GM23248 (cell line): ENCODE measurements at regions not wholly inside any gene's neighbourhood (a gene's known extent, or its start where the extent isn't known, plus 50 kb on each side); places are given as distances from the start of the nearest gene placed in this dataset.

Experiments used
- DNase-seq: peaks from one replicate; pipeline ENCODE4 v3.0.0-alpha.2; 2015
- H2AFZ ChIP-seq: fragments of 200-600 bp; sonication (generic); 2 replicates; pipeline ENCODE4 v1.6.1; 2016; ENCODE audit warnings: antibody characterized with exemption
- H3F3A ChIP-seq: fragments of 200-600 bp; sonication (generic); 2 replicates; pipeline ENCODE4 v1.6.1; 2016; ENCODE audit warnings: mild to moderate bottlenecking, antibody characterized with exemption, mixed run types; ENCODE audit not compliant: insufficient read depth
- H3K27ac ChIP-seq: fragments of 200-600 bp; sonication (generic); 2 replicates; pipeline ENCODE4 v1.5.1; 2016; ENCODE audit warnings: mild to moderate bottlenecking
- H3K27me3 ChIP-seq: fragments of 200-600 bp; sonication (generic); replicated peaks from 2 replicates; pipeline ENCODE4 v1.6.1; 2016; ENCODE audit warnings: mild to moderate bottlenecking; ENCODE audit not compliant: insufficient read depth
- H3K36me3 ChIP-seq: fragments of 200-600 bp; sonication (generic); 2 replicates; pipeline ENCODE4 v1.6.1; 2016; ENCODE audit warnings: low read depth, mild to moderate bottlenecking
- H3K4me1 ChIP-seq: fragments of 200-600 bp; sonication (generic); 2 replicates; pipeline ENCODE4 v1.6.1; 2016; ENCODE audit warnings: mild to moderate bottlenecking; ENCODE audit not compliant: insufficient read depth
- H3K4me2 ChIP-seq: fragments of 200-600 bp; sonication (generic); one replicate; pipeline ENCODE4 v1.6.1; 2016; ENCODE audit warnings: mild to moderate bottlenecking; ENCODE audit not compliant: unreplicated experiment
- H3K4me3 ChIP-seq: fragments of 200-600 bp; sonication (generic); 2 replicates; pipeline ENCODE4 v1.5.1; 2016; ENCODE audit warnings: mild to moderate bottlenecking
- H3K79me2 ChIP-seq: fragments of 200-600 bp; sonication (generic); 2 replicates; pipeline ENCODE4 v1.6.1; 2016; ENCODE audit warnings: mild to moderate bottlenecking; ENCODE audit not compliant: insufficient read depth
- H3K9ac ChIP-seq: fragments of 200-600 bp; sonication (generic); 2 replicates; pipeline ENCODE4 v1.6.1; 2016; ENCODE audit warnings: mild to moderate bottlenecking
- H3K9me2 ChIP-seq: fragments of 200-600 bp; sonication (generic); 2 replicates; pipeline ENCODE4 v1.6.1; 2016; ENCODE audit warnings: mixed run types, mild to moderate bottlenecking, moderate library complexity; ENCODE audit not compliant: insufficient read depth
- H3K9me3 ChIP-seq: fragments of 200-600 bp; sonication (generic); one replicate; pipeline ENCODE4 v1.6.1; 2017; ENCODE audit warnings: low read depth
- H4K20me1 ChIP-seq: fragments of 200-600 bp; sonication (generic); 2 replicates; pipeline ENCODE4 v1.6.0; 2016; ENCODE audit not compliant: insufficient read depth
- EZH2 ChIP-seq: fragments of 200-600 bp; sonication (generic); IDR thresholded peaks from 2 replicates; pipeline ENCODE4 v1.6.1; 2018; ENCODE audit warnings: antibody characterized with exemption, mild to moderate bottlenecking; ENCODE audit not compliant: insufficient read depth, poor library complexity, severe bottlenecking
- EZH2phosphoT487 ChIP-seq: fragments of 200-600 bp; sonication (generic); IDR thresholded peaks from 2 replicates; pipeline ENCODE4 v1.6.1; 2018; ENCODE audit warnings: antibody characterized with exemption, moderate library complexity, mild to moderate bottlenecking, low read depth; ENCODE audit not compliant: insufficient read depth
- WGBS, 2 experiments: methylation state at CpG; one replicate each; pipeline ENCODE4 v1.1.6; 2015 to 2017; ENCODE audit warnings: low lambda C conversion rate in 2 of 2, low coverage in 1 of 2; ENCODE audit errors: missing lambda C conversion rate in 2 of 2; 5-methylcytosine and 5-hydroxymethylcytosine counted together
- in situ Hi-C: fragments of 300-500 bp; cut with MboI; formaldehyde crosslinking; loops from 2 replicates; pipeline ENCODE4 v1.15.0; 2020

GRCh38 chr18:37853706-37854105, 288.1 kb upstream of the CELF4 start:
- no peaks in the 10 kb centered on the region for H3F3A ChIP-seq
- H3K9me2 ChIP-seq: no peaks in the 10 kb centered on the region
- no peak overlapping the region for H2AFZ ChIP-seq
- no peaks in the 10 kb centered on the region for H3K79me2 ChIP-seq
- no peak overlapping the region for H3K4me2 ChIP-seq
- H3K27me3 ChIP-seq: no peaks in the 10 kb centered on the region
- 22 to 24% methylated on average over 3 of the region's 3 CpGs for WGBS, 2 experiments
- H3K4me1 ChIP-seq: no peaks in the 10 kb centered on the region
- no peak overlapping the region for H3K4me3 ChIP-seq
- H4K20me1 ChIP-seq: no peaks in the 10 kb centered on the region
- no peaks in the 10 kb centered on the region for H3K36me3 ChIP-seq
- no peaks in the 10 kb centered on the region for H3K9me3 ChIP-seq
- TF ChIP-seq EZH2: no peak
- TF ChIP-seq EZH2phosphoT487: no peak
- DNase-seq: no peak
- in situ Hi-C loops: no loop called here
- H3K27ac ChIP-seq: no peak overlapping the region
- H3K9ac ChIP-seq: no peak overlapping the region

GRCh38 chr18:37852464-37852863, 286.9 kb upstream of the CELF4 start:
- WGBS, 2 experiments: 6 to 8% methylated on average over 4 of the region's 4 CpGs

GRCh38 chr18:37847544-37847943, 281.9 kb upstream of the CELF4 start:
- TF ChIP-seq EZH2 (no peak), EZH2phosphoT487 (no peak)
- Histone ChIP-seq H3K9me2 (no peaks in the 10 kb centered on the region), H3K4me3 (no peak overlapping the region), H3K4me1 (no peaks in the 10 kb centered on the region), H3K4me2 (no peak overlapping the region), H3K79me2 (no peaks in the 10 kb centered on the region), H3K9ac (no peak overlapping the region), H3K36me3 (no peaks in the 10 kb centered on the region), H3K27ac (no peak overlapping the region), H2AFZ (no peak overlapping the region), H4K20me1 (no peaks in the 10 kb centered on the region), H3K27me3 (no peaks in the 10 kb centered on the region), H3K9me3 (no peaks in the 10 kb centered on the region), H3F3A (no peaks in the 10 kb centered on the region)
- in situ Hi-C loops: no loop called here
- DNase-seq: no peak
- 10 to 17% methylated on average over 3 of the region's 3 CpGs for WGBS, 2 experiments

More at GRCh38 chr18:37852464-37852863, 286.9 kb upstream of the CELF4 start:
- no peak for DNase-seq
- Histone ChIP-seq H3K9me3 (no peaks in the 10 kb centered on the region), H3K4me1 (no peaks in the 10 kb centered on the region), H3K4me3 (no peak overlapping the region), H3F3A (no peaks in the 10 kb centered on the region), H4K20me1 (no peaks in the 10 kb centered on the region), H3K79me2 (no peaks in the 10 kb centered on the region), H3K9ac (no peak overlapping the region), H3K27me3 (no peaks in the 10 kb centered on the region), H2AFZ (no peak overlapping the region), H3K36me3 (no peaks in the 10 kb centered on the region), H3K4me2 (no peak overlapping the region), H3K27ac (no peak overlapping the region), H3K9me2 (no peaks in the 10 kb centered on the region)
- TF ChIP-seq EZH2: no peak
- no peak for TF ChIP-seq EZH2phosphoT487
- in situ Hi-C loops: no loop called here

- Histone ChIP-seq H3K4me3 (no peak overlapping the region), H3K36me3 (no peaks in the 10 kb centered on the region), H3K9ac (no peak overlapping the region), H3F3A (no peaks in the 10 kb centered on the region), H2AFZ (no peak overlapping the region), H3K9me2 (no peaks in the 10 kb centered on the region), H3K9me3 (no peaks in the 10 kb centered on the region), H3K79me2 (no peaks in the 10 kb centered on the region), H3K27me3 (no peaks in the 10 kb centered on the region), H3K27ac (no peak overlapping the region), H4K20me1 (no peaks in the 10 kb centered on the region), H3K4me1 (no peaks in the 10 kb centered on the region), H3K4me2 (no peak overlapping the region)
- DNase-seq: no peak
- in situ Hi-C loops: no loop called here
- no peak for TF ChIP-seq EZH2phosphoT487
- TF ChIP-seq EZH2: no peak
- WGBS, 2 experiments: 14 to 18% methylated on average over 3 of the region's 3 CpGs
Measured at GRCh38 chr18:37846996-37847395, 281.4 kb upstream of the CELF4 start.

GRCh38 chr18:37845498-37845897, 279.9 kb upstream of the CELF4 start:
- Histone ChIP-seq H3K27me3 (no peaks in the 10 kb centered on the region), H2AFZ (no peak overlapping the region), H3K9me2 (no peaks in the 10 kb centered on the region), H3K27ac (no peak overlapping the region), H3K4me2 (no peak overlapping the region), H3K36me3 (no peaks in the 10 kb centered on the region), H3K4me3 (no peak overlapping the region), H3K9me3 (no peaks in the 10 kb centered on the region), H3F3A (no peaks in the 10 kb centered on the region), H3K79me2 (no peaks in the 10 kb centered on the region), H3K9ac (no peak overlapping the region), H4K20me1 (no peaks in the 10 kb centered on the region), H3K4me1 (no peaks in the 10 kb centered on the region)
- 45 to 50% methylated on average over 2 of the region's 2 CpGs for WGBS, 2 experiments
- TF ChIP-seq EZH2phosphoT487 (no peak), EZH2 (no peak)
- no peak for DNase-seq
- in situ Hi-C loops: no loop called here
